Esophagus (tissue), 2 donors: ENCODE measurements at regions not wholly inside any gene's neighbourhood (a gene's known extent, or its start where the extent isn't known, plus 50 kb on each side); places are given as distances from the start of the nearest gene placed in this dataset.

ENCODE experiments used
- H3K27ac ChIP-seq, 2 donors: one replicate each; pipeline ENCODE4 v1.5.1; 2013; ENCODE audit warnings: low read depth in 2 of 2, mild to moderate bottlenecking in 2 of 2, inconsistent platforms in 1 of 2, low read length in 1 of 2, moderate library complexity in 1 of 2
- H3K27me3 ChIP-seq, 2 donors: one replicate each; pipeline ENCODE4 v1.6.1; 2013; ENCODE audit warnings: low read length in 2 of 2, control low read depth in 1 of 2, mild to moderate bottlenecking in 1 of 2; ENCODE audit not compliant: insufficient read depth in 2 of 2, control insufficient read depth in 1 of 2
- H3K36me3 ChIP-seq, 2 donors: one replicate each; pipeline ENCODE4 v1.6.1; 2013; ENCODE audit warnings: low read length in 1 of 2; ENCODE audit not compliant: control insufficient read depth in 2 of 2, insufficient read depth in 2 of 2
- H3K4me1 ChIP-seq, 2 donors: one replicate each; pipeline ENCODE4 v1.6.1; 2013; ENCODE audit warnings: low read length in 1 of 2; ENCODE audit not compliant: control insufficient read depth in 2 of 2, insufficient read depth in 2 of 2
- H3K4me3 ChIP-seq, 2 donors: one replicate each; pipeline ENCODE4 v1.5.1; 2013; ENCODE audit warnings: low read length in 2 of 2, mild to moderate bottlenecking in 2 of 2, low read depth in 1 of 2, moderate library complexity in 1 of 2
- H3K9me3 ChIP-seq, 2 donors: one replicate each; pipeline ENCODE4 v1.6.1; 2013; ENCODE audit warnings: mild to moderate bottlenecking in 2 of 2, low read depth in 1 of 2, low read length in 1 of 2, moderate library complexity in 1 of 2; ENCODE audit not compliant: control insufficient read depth in 2 of 2, insufficient read depth in 1 of 2
- WGBS, 2 donors: extraction: QIAGEN DNeasy Blood & Tissue Kit; methylation state at CpG; one replicate each; pipeline ENCODE4 v1.1.7; 2013; 5-methylcytosine and 5-hydroxymethylcytosine counted together
- donor health status: healthy with polysubstance abuse.
- donor health status: Bipolar disorder and iron deficiency.

- Histone ChIP-seq H3K36me3 (no peaks in the 10 kb centered on the region), H3K27ac (no peak overlapping the region), H3K27me3 (no peaks in the 10 kb centered on the region), H3K4me3 (no peak overlapping the region), H3K9me3 (peaks cover 0 to 3% of the 10 kb centered on the region in 2 donors), H3K4me1 (no peaks in the 10 kb centered on the region)
- whole genome bisulfite sequencing, 2 donors: 54 to 62% methylated on average over 8 of the region's 8 CpGs
Observed at GRCh38 chr2:155766342-155767115, 566.0 kb downstream of the NR4A2 start.

- H3K9me3 ChIP-seq: no peaks in the 10 kb centered on the region
- no peak overlapping the region for H3K4me3 ChIP-seq
- no peaks in the 10 kb centered on the region for H3K36me3 ChIP-seq
- no peaks in the 10 kb centered on the region for H3K4me1 ChIP-seq
- H3K27ac ChIP-seq: no peak overlapping the region
- H3K27me3 ChIP-seq: no peaks in the 10 kb centered on the region
Observed at GRCh38 chr2:155755481-155755880, 577.0 kb downstream of the NR4A2 start.

GRCh38 chr2:155748131-155748530 is 584.4 kb downstream of the NR4A2 start:
- H3K4me3 ChIP-seq: no peak overlapping the region
- H3K36me3 ChIP-seq: no peaks in the 10 kb centered on the region
- H3K9me3 ChIP-seq: no peaks in the 10 kb centered on the region
- no peak overlapping the region for H3K27ac ChIP-seq
- 49 to 60% methylated on average over 4 of the region's 4 CpGs for WGBS, 2 donors
- no peaks in the 10 kb centered on the region for H3K4me1 ChIP-seq
- H3K27me3 ChIP-seq: no peaks in the 10 kb centered on the region

GRCh38 chr2:155747531-155747930 is 585.0 kb downstream of the NR4A2 start:
- WGBS, 2 donors: 84 to 87% methylated on average over 3 of the region's 3 CpGs
- Histone ChIP-seq H3K9me3 (no peaks in the 10 kb centered on the region), H3K36me3 (no peaks in the 10 kb centered on the region), H3K27me3 (no peaks in the 10 kb centered on the region), H3K4me3 (no peak overlapping the region), H3K27ac (no peak overlapping the region), H3K4me1 (no peaks in the 10 kb centered on the region)

- Histone ChIP-seq H3K9me3 (no peaks in the 10 kb centered on the region), H3K4me3 (no peak overlapping the region), H3K27ac (no peak overlapping the region), H3K4me1 (no peaks in the 10 kb centered on the region), H3K36me3 (no peaks in the 10 kb centered on the region), H3K27me3 (no peaks in the 10 kb centered on the region)
- 59 to 61% methylated on average over 4 of the region's 4 CpGs for WGBS, 2 donors
Observed at GRCh38 chr2:155733091-155733853, 599.2 kb downstream of the NR4A2 start.

- Histone ChIP-seq H3K4me1 (no peaks in the 10 kb centered on the region), H3K27me3 (no peaks in the 10 kb centered on the region), H3K27ac (no peak overlapping the region), H3K4me3 (no peak overlapping the region), H3K36me3 (no peaks in the 10 kb centered on the region), H3K9me3 (no peaks in the 10 kb centered on the region)
- WGBS, 2 donors: 54 to 61% methylated on average over 5 of the region's 5 CpGs
Observed at GRCh38 chr2:155730804-155731203, 601.7 kb downstream of the NR4A2 start.

- WGBS, 2 donors: 28 to 34% methylated on average over 10 of the region's 10 CpGs
- H3K9me3 ChIP-seq: no peaks in the 10 kb centered on the region
- no peaks in the 10 kb centered on the region for H3K4me1 ChIP-seq
Observed at GRCh38 chr2:155727187-155727895, 605.2 kb downstream of the NR4A2 start.

GRCh38 chr2:155722290-155722689 is 610.2 kb downstream of the NR4A2 start:
- no peaks in the 10 kb centered on the region for H3K27me3 ChIP-seq
- 59 to 70% methylated on average over 3 of the region's 3 CpGs for whole genome bisulfite sequencing, 2 donors
- no peaks in the 10 kb centered on the region for H3K9me3 ChIP-seq
- H3K36me3 ChIP-seq: no peaks in the 10 kb centered on the region
- H3K27ac ChIP-seq: no peak overlapping the region
- no peaks in the 10 kb centered on the region for H3K4me1 ChIP-seq
- H3K4me3 ChIP-seq: no peak overlapping the region

More at GRCh38 chr2:155727187-155727895, 605.2 kb downstream of the NR4A2 start:
- no peaks in the 10 kb centered on the region for H3K36me3 ChIP-seq
- H3K27ac ChIP-seq: no peak overlapping the region
- no peaks in the 10 kb centered on the region for H3K27me3 ChIP-seq
- no peak overlapping the region for H3K4me3 ChIP-seq

GRCh38 chr2:155715705-155716104 is 616.8 kb downstream of the NR4A2 start:
- Histone ChIP-seq H3K27ac (no peak overlapping the region), H3K9me3 (no peaks in the 10 kb centered on the region), H3K27me3 (no peaks in the 10 kb centered on the region), H3K36me3 (no peaks in the 10 kb centered on the region), H3K4me3 (no peak overlapping the region), H3K4me1 (no peaks in the 10 kb centered on the region)
- WGBS, 2 donors: 80 to 82% methylated on average over 2 of the region's 2 CpGs
